Brain microvascular endothelial cell (primary cell): ENCODE measurements at regions not wholly inside any gene's neighbourhood (a gene's known extent, or its start where the extent isn't known, plus 50 kb on each side); places are given as distances from the start of the nearest gene placed in this dataset.

Source experiments
- DNase-seq: peaks from one replicate; pipeline ENCODE4 v3.0.0-alpha.2; 2020
- H3K27ac ChIP-seq: fragments of 250-450 bp; sonication (Bioruptor Pico); 2 replicates; pipeline ENCODE4 v1.5.1; 2020; ENCODE audit warnings: mild to moderate bottlenecking, moderate library complexity
- H3K27me3 ChIP-seq: fragments of 250-450 bp; sonication (Bioruptor Pico); replicated peaks from 2 replicates; pipeline ENCODE4 v1.5.1; 2020; ENCODE audit warnings: mild to moderate bottlenecking
- H3K36me3 ChIP-seq: fragments of 250-450 bp; sonication (Bioruptor Pico); replicated peaks from 2 replicates; pipeline ENCODE4 v1.5.1; 2020; ENCODE audit warnings: mild to moderate bottlenecking
- H3K4me3 ChIP-seq: 2 replicates; pipeline ENCODE4 v1.5.1; 2011; ENCODE audit warnings: low read depth, mild to moderate bottlenecking, control low read depth, low read length, moderate library complexity
- CTCF ChIP-seq: IDR thresholded peaks from 2 replicates; pipeline ENCODE4 v1.5.1; 2011; ENCODE audit warnings: low read depth, mild to moderate bottlenecking, moderate library complexity, low read length, control low read depth, inconsistent platforms; ENCODE audit errors: missing control alignments
- in situ Hi-C: cut with HindIII; loops from 2 replicates; pipeline ENCODE4 v1.10.0; 2017; ENCODE audit warnings: low sequenced_read_pairs, low pct_ligation_motif_present

- DNase-seq, result no peak
- H3K27ac ChIP-seq, result no peak overlapping the region
- no peak overlapping the region for H3K4me3 ChIP-seq
- no peaks in the 10 kb centered on the region for H3K27me3 ChIP-seq
- no peaks in the 10 kb centered on the region for H3K36me3 ChIP-seq
- in situ Hi-C loops, result no loop called here
- TF ChIP-seq CTCF, result no peak
Observed at GRCh38 chr9:21553441-21553840, 71.3 kb upstream of the IFNE start.

- no peak for DNase-seq
- in situ Hi-C loops, result no loop called here
- Histone ChIP-seq H3K27ac (no peak overlapping the region), H3K36me3 (no peaks in the 10 kb centered on the region), H3K4me3 (no peak overlapping the region), H3K27me3 (no peaks in the 10 kb centered on the region)
- TF ChIP-seq CTCF, result no peak
Observed at GRCh38 chr9:21554813-21555212, 72.7 kb upstream of the IFNE start.

GRCh38 chr9:21555911-21556310 is 73.8 kb upstream of the IFNE start:
- DNase-seq, result no peak
- no peak overlapping the region for H3K27ac ChIP-seq
- H3K27me3 ChIP-seq, result no peaks in the 10 kb centered on the region
- H3K4me3 ChIP-seq, result peak overlapping the region; percentile 9
- H3K36me3 ChIP-seq, result no peaks in the 10 kb centered on the region
- in situ Hi-C loops, result no loop called here
- TF ChIP-seq CTCF, result no peak

- Histone ChIP-seq H3K36me3 (no peaks in the 10 kb centered on the region), H3K27me3 (no peaks in the 10 kb centered on the region), H3K4me3 (peak overlapping the region; percentile 80), H3K27ac (no peak overlapping the region)
- no peak for DNase-seq
- no peak for TF ChIP-seq CTCF
- in situ Hi-C loops, result no loop called here
Observed at GRCh38 chr9:21556581-21557427, 74.7 kb upstream of the IFNE start.

GRCh38 chr9:21557428-21557768 is 75.3 kb upstream of the IFNE start:
- Histone ChIP-seq H3K36me3 (no peaks in the 10 kb centered on the region), H3K27me3 (no peaks in the 10 kb centered on the region), H3K4me3 (peak overlapping the region; percentile 80), H3K27ac (no peak overlapping the region)
- no peak for DNase-seq
- in situ Hi-C loops, result no loop called here
- TF ChIP-seq CTCF, result no peak

- H3K27me3 ChIP-seq, result no peaks in the 10 kb centered on the region
- TF ChIP-seq CTCF, result no peak
- peak overlapping the region; percentile 80 for H3K4me3 ChIP-seq
- no peak for DNase-seq
- H3K27ac ChIP-seq, result peak overlapping the region; percentile 36
- in situ Hi-C loops, result no loop called here
- H3K36me3 ChIP-seq, result no peaks in the 10 kb centered on the region
Observed at GRCh38 chr9:21558079-21558478, 76.0 kb upstream of the IFNE start.
